GM12878 (cell line): ENCODE measurements at regions not wholly inside any gene's neighbourhood (a gene's known extent, or its start where the extent isn't known, plus 50 kb on each side); places are given as distances from the start of the nearest gene placed in this dataset.

Source experiments
- ATF3 ChIP-seq: IDR thresholded peaks from 2 replicates; pipeline ENCODE4 v1.6.1; 2011; ENCODE audit warnings: low read depth, mild to moderate bottlenecking, low read length, moderate library complexity, borderline replicate concordance; ENCODE audit errors: extremely low read depth
- CBX5 ChIP-seq: sonication (generic); IDR thresholded peaks from 2 replicates; pipeline ENCODE4 v1.6.1; 2016; ENCODE audit warnings: low read depth, moderate library complexity, mild to moderate bottlenecking, inconsistent platforms
- CHD4 ChIP-seq: fragments of 200-600 bp; sonication (generic); IDR thresholded peaks from 2 replicates; pipeline ENCODE4 v1.6.1; 2016; ENCODE audit warnings: mild to moderate bottlenecking
- CTCF ChIP-seq, 3 experiments: IDR thresholded peaks in 2 of 3; conservative IDR thresholded peaks in 1 of 3; 2 replicates each; pipeline ENCODE4 v1.5.1; 2011; ENCODE audit warnings: low read depth in 3 of 3, low read length in 3 of 3, mild to moderate bottlenecking in 3 of 3, control low read depth in 2 of 3, moderate library complexity in 2 of 3, inconsistent platforms in 1 of 3, mixed read lengths in 1 of 3; ENCODE audit not compliant: control insufficient read depth in 2 of 3, insufficient read depth in 1 of 3; ENCODE audit errors: extremely low read depth in 1 of 3
- EZH2 ChIP-seq: IDR thresholded peaks from 2 replicates; pipeline ENCODE4 v1.6.1; 2012; ENCODE audit warnings: low read depth, mild to moderate bottlenecking, control low read depth, inconsistent platforms, low read length, borderline replicate concordance; ENCODE audit not compliant: control insufficient read depth
- MXI1 ChIP-seq: fragments of 150-350 bp; IDR thresholded peaks from 2 replicates; pipeline ENCODE4 v1.6.1; 2011; ENCODE audit warnings: low read depth, mild to moderate bottlenecking, inconsistent platforms, low read length, improper control_type of control experiment
- NBN ChIP-seq: fragments of 450-650 bp; IDR thresholded peaks from 2 replicates; pipeline ENCODE4 v1.6.1; 2016
- PAX5 ChIP-seq: IDR thresholded peaks from 2 replicates; pipeline ENCODE4 v1.6.1; 2011; ENCODE audit warnings: low read depth, low read length, borderline replicate concordance
- PRDM15 ChIP-seq: fragments of 450-650 bp; formaldehyde crosslinking; IDR thresholded peaks from 2 replicates; pipeline ENCODE4 v1.4.0; 2020; ENCODE audit warnings: mild to moderate bottlenecking, moderate library complexity
- SREBF1 ChIP-seq: IDR thresholded peaks from 2 replicates; pipeline ENCODE4 v1.6.1; 2012; ENCODE audit warnings: mild to moderate bottlenecking, low read length

- TF ChIP-seq CHD4 = no peak
- no peak for TF ChIP-seq CBX5
- no peak for TF ChIP-seq CTCF (IDR thresholded peaks at IDR 0.05 in 2 of 3, conservative IDR thresholded peaks at IDR 0.05 in 1 of 3; ENCODE audit: control insufficient read depth in 2 of 3, extremely low read depth in 1 of 3, insufficient read depth in 1 of 3, low read depth in 3 of 3, low read length in 3 of 3)
- TF ChIP-seq PRDM15 (CRISPR knock-in tag) = no peak
- no peak for TF ChIP-seq EZH2
- no peak for TF ChIP-seq PAX5
- TF ChIP-seq SREBF1 = no peak
- no peak for TF ChIP-seq NBN
- no peak for TF ChIP-seq MXI1
- TF ChIP-seq ATF3 = no peak
Observed at GRCh38 chr1:204813522-204813921, 57.1 kb upstream of the NFASC start.
